ENCODE measurements at regions not wholly inside any gene's neighbourhood (a gene's known extent, or its start where the extent isn't known, plus 50 kb on each side); places are given as distances from the start of the nearest gene placed in this dataset.
A peak's percentile ranks its signal among the peaks of the same experiment; 100 is the strongest.

GRCh38 chr4:23268072-23268771 lies 575.5 kb downstream of the GBA3 start:
- peak; percentile 40 for DNase-seq (ENCODE audit: low spot score)

- no peak for DNase-seq (ENCODE audit: low spot score)
These were observed 573.7 kb downstream of the GBA3 start for GRCh38 chr4:23266401-23266800.

GRCh38 chr4:23260511-23260910 lies 567.8 kb downstream of the GBA3 start:
- no peak for DNase-seq (ENCODE audit: low spot score)

- DNase-seq (ENCODE audit: low spot score) = no peak
These were observed 552.6 kb downstream of the GBA3 start for GRCh38 chr4:23245203-23245832.

GRCh38 chr4:23242962-23243361 lies 550.2 kb downstream of the GBA3 start:
- DNase-seq (ENCODE audit: low spot score) = no peak

GRCh38 chr4:23241408-23241807 lies 548.7 kb downstream of the GBA3 start:
- DNase-seq (ENCODE audit: low spot score) = no peak

- DNase-seq (ENCODE audit: low spot score) = no peak
These were observed 546.1 kb downstream of the GBA3 start for GRCh38 chr4:23238848-23239247.

GRCh38 chr4:23237771-23238170 lies 545.0 kb downstream of the GBA3 start:
- peak; percentile 75 for DNase-seq (ENCODE audit: low spot score)

GRCh38 chr4:23235628-23236390 lies 543.1 kb downstream of the GBA3 start:
- DNase-seq (ENCODE audit: low spot score) = peak; percentile 62

- DNase-seq (ENCODE audit: low spot score) = peak; percentile 65
These were observed 542.0 kb downstream of the GBA3 start for GRCh38 chr4:23234716-23235115.

- no peak for DNase-seq (ENCODE audit: low spot score)
These were observed 541.3 kb downstream of the GBA3 start for GRCh38 chr4:23234018-23234417.

- DNase-seq (ENCODE audit: low spot score) = peak; percentile 23
These were observed 540.9 kb downstream of the GBA3 start for GRCh38 chr4:23233596-23233995.

GRCh38 chr4:23232987-23233386 lies 540.2 kb downstream of the GBA3 start:
- peak; percentile 54 for DNase-seq (ENCODE audit: low spot score)

- no peak for DNase-seq (ENCODE audit: low spot score)
These were observed 532.8 kb downstream of the GBA3 start for GRCh38 chr4:23225564-23225963.

GRCh38 chr4:23224684-23225420 lies 532.1 kb downstream of the GBA3 start:
- no peak for DNase-seq (ENCODE audit: low spot score)

- no peak for DNase-seq (ENCODE audit: low spot score)
These were observed 528.2 kb downstream of the GBA3 start for GRCh38 chr4:23220911-23221310.

- DNase-seq (ENCODE audit: low spot score) = no peak
These were observed 527.2 kb downstream of the GBA3 start for GRCh38 chr4:23219779-23220408.

GRCh38 chr4:23213198-23213597 lies 520.5 kb downstream of the GBA3 start:
- DNase-seq (ENCODE audit: low spot score) = no peak

GRCh38 chr4:23212558-23212957 lies 519.8 kb downstream of the GBA3 start:
- no peak for DNase-seq (ENCODE audit: low spot score)

- DNase-seq (ENCODE audit: low spot score) = no peak
These were observed 514.3 kb downstream of the GBA3 start for GRCh38 chr4:23207059-23207458.

- no peak for DNase-seq (ENCODE audit: low spot score)
These were observed 510.0 kb downstream of the GBA3 start for GRCh38 chr4:23202712-23203247.

- no peak for DNase-seq (ENCODE audit: low spot score)
These were observed 502.0 kb downstream of the GBA3 start for GRCh38 chr4:23194751-23195150.
